IPS-NIHi7 (cell line): ENCODE measurements at regions not wholly inside any gene's neighbourhood (a gene's known extent, or its start where the extent isn't known, plus 50 kb on each side); places are given as distances from the start of the nearest gene placed in this dataset.

Experiments
- DNase-seq: peaks from one replicate; pipeline ENCODE4 v3.0.0; 2012; ENCODE audit warnings: mixed read lengths; ENCODE audit errors: extremely low spot score

DNA sequence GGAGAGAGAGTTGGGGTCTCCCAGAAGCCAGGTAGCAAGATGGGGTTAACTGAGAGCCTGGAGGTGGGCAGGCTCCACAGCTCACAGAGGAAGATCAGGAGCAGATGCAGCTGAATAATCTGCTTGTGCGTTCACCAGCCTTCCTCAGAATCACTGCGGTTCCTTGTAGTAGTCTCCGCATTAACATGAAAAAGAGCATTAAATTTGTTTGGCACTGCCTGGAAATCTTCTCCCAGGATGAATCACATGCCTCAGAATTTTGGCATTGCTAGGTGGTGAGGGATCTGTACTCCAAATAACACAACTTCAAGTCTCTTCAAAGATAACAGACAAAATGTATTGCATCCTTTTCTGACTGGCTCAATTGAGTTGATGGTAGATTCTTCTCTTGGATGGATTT is 700.6 kb upstream of the ARRDC4 start:
- DNase-seq, result no peak

DNA sequence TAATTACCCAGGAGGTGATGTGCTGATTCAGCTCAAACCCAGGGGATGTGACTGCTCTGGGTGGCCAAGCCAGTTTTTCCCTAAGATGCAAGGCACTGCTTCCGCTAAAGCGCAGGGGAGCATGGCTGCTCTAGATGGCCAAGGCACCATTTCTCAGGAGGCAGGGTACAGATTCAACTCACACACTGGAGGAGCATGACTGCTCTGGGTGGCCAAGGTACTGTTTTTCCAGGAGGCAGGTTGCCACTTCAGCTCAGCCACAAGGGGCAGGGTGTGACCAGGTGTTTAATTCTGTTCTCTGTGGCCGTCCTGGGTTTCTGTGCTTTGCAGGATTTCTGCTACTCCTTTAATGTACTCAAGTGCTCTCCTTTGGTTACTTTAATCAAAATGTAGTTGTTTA is 659.3 kb upstream of the ARRDC4 start:
- peak; percentile 17 for DNase-seq

DNA sequence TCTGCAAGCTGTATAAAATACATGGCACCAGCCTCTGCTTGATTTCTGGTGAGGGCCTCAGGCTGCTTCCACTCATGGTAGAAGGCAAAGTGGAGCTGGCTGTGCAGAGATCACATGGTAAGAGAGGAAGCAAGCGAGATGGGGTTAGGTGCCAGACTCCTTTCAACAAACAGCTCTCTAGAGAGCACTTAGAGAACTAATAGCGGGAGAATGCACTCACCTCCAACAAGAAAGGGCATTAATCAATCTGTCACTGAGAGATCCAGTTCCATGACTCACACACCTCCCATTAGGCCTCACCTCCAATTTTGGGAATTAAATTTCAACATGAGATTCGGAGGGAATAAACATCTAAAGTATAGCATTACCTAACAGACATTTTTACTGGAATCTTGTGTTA is 644.1 kb upstream of the ARRDC4 start:
- DNase-seq, result no peak

- no peak for DNase-seq
These were observed 643.3 kb upstream of the ARRDC4 start for GRCh38 chr15:97317163-97317562.

DNA sequence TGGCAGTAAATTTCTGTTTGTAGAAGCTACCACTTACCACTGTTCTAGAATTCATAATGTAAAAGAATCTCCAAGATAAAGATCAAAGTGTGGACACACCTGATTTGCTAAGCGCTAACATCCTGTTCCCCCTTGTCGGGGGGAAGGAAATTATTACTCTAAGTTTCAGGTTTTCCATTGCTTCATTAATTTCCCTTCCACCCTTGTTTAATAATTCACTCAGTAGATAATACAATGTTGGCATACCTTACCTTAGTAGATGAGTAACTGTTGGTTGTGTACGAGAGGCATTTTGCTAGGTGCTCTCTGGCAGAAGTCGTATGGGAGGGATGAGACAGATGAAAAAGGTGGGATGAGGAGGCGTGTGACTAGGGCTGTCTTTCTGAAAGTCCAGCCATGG is 641.2 kb upstream of the ARRDC4 start:
- DNase-seq, result no peak

DNA sequence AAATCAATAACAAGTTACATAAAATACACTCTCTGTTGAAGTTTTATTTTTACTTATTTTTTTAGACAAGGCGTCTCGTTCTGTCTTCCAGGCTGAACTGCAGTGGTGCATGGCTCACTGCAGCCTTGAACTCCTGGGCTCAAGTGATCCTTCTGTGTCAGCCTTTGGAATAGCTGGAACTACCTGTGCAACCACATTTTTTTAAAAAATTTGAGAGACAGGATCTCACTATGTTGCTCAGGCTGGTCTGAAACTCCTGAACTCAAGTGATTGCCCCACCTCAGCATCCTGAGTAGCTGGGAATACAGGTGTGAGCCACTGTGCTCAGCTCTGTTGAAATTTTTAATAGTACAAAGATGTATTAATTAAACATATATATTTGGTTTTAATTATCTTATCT is 614.3 kb upstream of the ARRDC4 start:
- no peak for DNase-seq

- no peak for DNase-seq
These were observed 609.7 kb upstream of the ARRDC4 start for GRCh38 chr15:97350813-97351212.

- no peak for DNase-seq
These were observed 577.0 kb upstream of the ARRDC4 start for GRCh38 chr15:97383516-97383915.

DNA sequence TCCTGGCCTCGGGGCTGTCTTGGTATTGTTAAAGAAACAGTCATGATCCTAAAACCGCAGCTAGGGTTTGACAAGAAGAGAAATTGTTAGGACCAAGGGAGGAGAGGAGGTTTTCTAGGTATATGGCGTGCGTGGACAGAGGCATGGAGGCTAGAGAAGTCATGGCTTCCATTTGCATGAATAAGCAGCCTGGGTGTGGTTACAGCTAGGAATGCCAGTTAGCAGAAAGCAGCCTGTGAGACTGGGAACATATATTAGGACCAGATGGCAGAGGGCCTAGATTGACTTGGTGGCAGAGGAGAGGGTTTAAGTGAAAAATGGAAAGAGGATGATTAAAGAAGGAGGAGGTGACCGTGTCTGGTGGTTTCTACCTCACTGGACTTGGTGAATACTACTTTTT is 573.6 kb upstream of the ARRDC4 start:
- DNase-seq, result no peak

DNA sequence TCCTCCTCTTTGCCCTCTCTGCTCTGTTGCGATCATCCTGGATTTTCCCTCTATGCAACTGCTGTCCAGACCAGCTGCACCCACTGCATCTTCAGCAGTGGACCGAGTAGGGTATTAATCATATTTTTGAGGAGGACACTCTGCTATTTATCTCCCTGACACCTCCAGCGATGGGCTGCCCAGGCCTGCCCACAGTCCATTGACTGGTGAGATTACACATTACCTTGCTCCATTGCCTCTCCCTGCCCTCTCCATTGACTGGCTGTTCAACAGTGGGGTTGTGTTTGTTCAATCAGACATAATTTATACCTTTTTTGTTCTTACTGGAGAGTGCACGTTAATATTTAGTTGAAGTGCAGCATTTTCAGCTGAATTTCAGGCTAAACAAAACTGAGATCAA is 559.3 kb upstream of the ARRDC4 start:
- DNase-seq, result no peak

DNA sequence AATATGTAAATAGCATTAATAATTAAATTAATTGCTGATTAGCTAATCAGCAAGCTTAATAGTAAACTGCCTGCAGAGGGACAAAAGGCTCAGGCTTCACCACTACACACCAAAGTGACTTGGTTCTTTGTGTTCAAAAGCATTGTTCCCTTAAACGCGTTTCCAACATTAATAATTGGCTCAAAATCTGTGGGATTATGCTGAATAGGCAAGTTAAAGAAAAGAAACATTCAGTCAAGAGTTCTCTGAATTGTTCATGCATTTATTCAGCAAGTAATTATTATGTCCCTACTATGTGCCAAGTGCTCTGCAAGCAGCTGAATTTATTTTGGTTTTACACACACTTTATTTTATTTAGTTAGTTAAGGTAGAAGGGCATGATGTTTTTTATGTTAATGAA is 558.5 kb upstream of the ARRDC4 start:
- DNase-seq, result no peak

- DNase-seq, result no peak
These were observed 553.7 kb upstream of the ARRDC4 start for GRCh38 chr15:97406841-97407240.

DNA sequence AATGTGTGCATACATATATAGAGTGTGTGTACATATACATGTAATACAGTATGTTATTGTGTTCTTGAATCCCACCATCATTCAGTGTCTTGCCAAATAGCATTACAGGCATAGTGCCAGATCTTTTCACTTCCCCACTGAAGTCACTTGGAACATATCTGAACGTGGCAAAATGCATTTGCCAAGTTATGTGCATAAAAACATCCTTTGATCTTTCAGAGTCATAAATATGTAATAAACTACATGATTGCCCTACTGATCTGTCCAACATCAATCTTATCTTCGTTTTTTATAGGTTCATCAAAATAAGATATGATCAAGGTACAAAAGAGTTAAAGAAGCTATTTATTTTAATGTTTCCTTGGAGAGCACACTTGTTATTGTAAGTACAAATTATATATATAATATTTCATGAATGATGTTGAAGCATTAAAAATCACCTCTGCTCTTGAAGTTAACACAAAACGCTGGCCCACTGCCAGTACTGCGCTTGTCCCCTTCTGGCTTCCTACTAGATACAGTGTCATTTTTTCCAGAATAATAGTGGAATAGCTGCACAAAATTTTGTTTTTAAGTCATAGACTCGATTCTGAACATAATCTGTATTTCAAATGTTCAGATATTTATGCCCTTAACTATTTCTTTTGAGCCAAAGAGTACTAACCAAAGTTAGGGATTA is 549.5 kb upstream of the ARRDC4 start:
- DNase-seq, result no peak

- peak; percentile 15 for DNase-seq
These were observed 540.4 kb upstream of the ARRDC4 start for GRCh38 chr15:97420130-97420529.

- DNase-seq, result no peak
These were observed 534.9 kb upstream of the ARRDC4 start for GRCh38 chr15:97425596-97425995.

DNA sequence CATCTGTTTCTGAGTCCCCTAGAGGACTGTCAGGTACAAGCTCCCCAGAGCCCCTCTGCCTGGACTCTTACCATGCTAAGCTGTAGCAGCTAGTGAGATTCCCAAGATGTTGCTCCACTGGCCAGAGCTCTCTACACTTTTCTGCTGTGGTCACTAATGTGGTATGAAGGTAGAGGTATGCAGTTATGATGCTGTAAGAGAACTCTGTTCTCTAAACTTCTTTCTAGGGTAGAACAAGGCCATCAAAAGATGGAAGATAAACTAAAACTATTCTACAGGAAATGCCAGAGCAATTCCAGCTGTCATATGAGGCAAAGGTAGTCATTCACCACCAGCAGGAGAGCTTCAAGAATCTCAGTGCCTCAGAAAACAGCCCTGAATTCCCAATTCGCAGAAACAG is 517.4 kb upstream of the ARRDC4 start:
- no peak for DNase-seq

- peak; percentile 37 for DNase-seq
These were observed 514.4 kb upstream of the ARRDC4 start for GRCh38 chr15:97446138-97446537.

- no peak for DNase-seq
These were observed 503.8 kb upstream of the ARRDC4 start for GRCh38 chr15:97456521-97457202.

- no peak for DNase-seq
These were observed 503.2 kb upstream of the ARRDC4 start for GRCh38 chr15:97457203-97457847.

DNA sequence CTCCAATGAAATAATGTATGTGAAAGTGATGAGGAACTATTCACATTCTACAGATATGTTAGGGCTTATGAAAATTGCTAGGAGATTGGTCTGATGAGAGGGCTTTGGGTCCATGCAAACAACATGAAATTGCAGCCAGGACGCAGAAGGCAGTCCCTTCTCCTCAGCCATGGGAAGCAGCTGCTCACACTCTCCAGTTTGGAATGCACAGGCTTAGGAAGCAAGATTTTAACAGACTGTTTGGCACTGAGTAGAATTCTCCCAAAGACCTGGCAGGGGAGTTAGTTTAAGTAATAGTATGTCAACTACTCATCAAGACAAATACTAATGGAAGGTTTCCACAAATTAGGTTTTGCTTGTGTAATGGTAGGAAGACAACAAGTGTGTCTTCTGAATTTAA is 500.7 kb upstream of the ARRDC4 start:
- no peak for DNase-seq

GRCh38 chr15:97461226-97461625 is 499.3 kb upstream of the ARRDC4 start:
- no peak for DNase-seq

GRCh38 chr15:97463696-97464095 is 496.8 kb upstream of the ARRDC4 start:
- DNase-seq, result no peak

- DNase-seq, result no peak
These were observed 490.1 kb upstream of the ARRDC4 start for GRCh38 chr15:97470417-97470816.
